K562 (cell line): ENCODE measurements at regions not wholly inside any gene's neighbourhood (a gene's known extent, or its start where the extent isn't known, plus 50 kb on each side); places are given as distances from the start of the nearest gene placed in this dataset.

Experiments
- CHCHD3 ChIP-seq: fragments of 250-450 bp; sonication (Bioruptor Pico); IDR thresholded peaks from 2 replicates; pipeline ENCODE4 v2.1.2; 2022; ENCODE audit warnings: mild to moderate bottlenecking
- DPF2 ChIP-seq: fragments of 450-650 bp; IDR thresholded peaks from 2 replicates; pipeline ENCODE4 v1.6.1; 2016
- HDAC6 ChIP-seq: IDR thresholded peaks from 2 replicates; pipeline ENCODE4 v1.6.1; 2012; ENCODE audit warnings: low read depth, mild to moderate bottlenecking, control low read depth, inconsistent platforms, low read length, moderate library complexity
- HMG20B ChIP-seq: fragments of 250-450 bp; sonication (Bioruptor Pico); IDR thresholded peaks from 2 replicates; pipeline ENCODE4 v1.5.0; 2021; ENCODE audit warnings: mild to moderate bottlenecking
- RREB1 ChIP-seq: fragments of 250-450 bp; sonication (Bioruptor Pico); IDR thresholded peaks from 2 replicates; pipeline ENCODE4 v1.4.0; 2020
- SREBF2 ChIP-seq: sonication (generic); formaldehyde crosslinking; IDR thresholded peaks from 2 replicates; pipeline ENCODE4 v1.4.0; 2020; ENCODE audit warnings: mild to moderate bottlenecking, missing genetic modification reagents
- TBL1XR1 ChIP-seq, 2 experiments: IDR thresholded peaks; 2 replicates each; pipeline ENCODE4 v1.6.1; 2012; ENCODE audit warnings: improper control_type of control experiment in 2 of 2, low read length in 2 of 2, mild to moderate bottlenecking in 1 of 2
- THRAP3 ChIP-seq: fragments of 450-650 bp; IDR thresholded peaks from 2 replicates; pipeline ENCODE4 v1.6.1; 2016; ENCODE audit warnings: mild to moderate bottlenecking, inconsistent platforms, borderline replicate concordance
- TRIM24 ChIP-seq, 2 experiments: fragments of 450-650 bp; IDR thresholded peaks; 2 replicates each; pipeline ENCODE4 v1.6.1; 2016
- ZNF232 ChIP-seq: sonication (generic); formaldehyde crosslinking; IDR thresholded peaks from 2 replicates; pipeline ENCODE4 v1.8.0; 2022; ENCODE audit warnings: mild to moderate bottlenecking, missing genetic modification reagents
- TF ChIP-seq, protein P1 (sequence below): fragments of 250-450 bp; sonication (Bioruptor Pico); IDR thresholded peaks from 2 replicates; pipeline ENCODE4 v1.8.0; 2022; ENCODE audit warnings: moderate library complexity, mild to moderate bottlenecking, inconsistent platforms

DNA sequence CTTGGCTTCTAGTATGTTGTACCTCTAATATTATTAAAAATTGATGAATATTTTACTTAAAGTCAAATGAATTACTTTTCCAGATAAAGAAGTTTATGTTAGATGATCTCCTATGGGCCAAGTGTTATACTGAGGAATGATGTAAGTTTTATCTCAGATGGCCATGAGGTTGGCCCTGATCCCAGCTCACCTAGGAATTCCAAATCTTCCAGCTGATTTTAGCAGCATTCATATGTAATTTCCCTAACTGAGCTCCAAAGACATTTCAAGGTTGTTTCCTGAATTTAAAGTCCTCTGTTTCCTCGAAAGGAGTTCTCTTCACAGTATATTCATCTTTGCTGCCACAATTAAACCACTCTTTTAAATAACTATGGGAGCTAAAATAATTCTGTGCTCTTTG, 1670.4 kb upstream of the SPRY2 start (continued):
- TF ChIP-seq CHCHD3 (CRISPR knock-in tag) (no peak), TRIM24 (IDR thresholded peaks at IDR 0.05) (no peak), HDAC6 (no peak), HMG20B (CRISPR knock-in tag) (no peak), ZNF232 (CRISPR knock-in tag) (no peak), TBL1XR1 (IDR thresholded peaks at IDR 0.05; ENCODE audit: low read length in 2 of 2) (no peak), RREB1 (CRISPR knock-in tag) (no peak), SREBF2 (CRISPR knock-in tag) (no peak), DPF2 (no peak), THRAP3 (no peak)
- TF ChIP-seq, protein P1, sequence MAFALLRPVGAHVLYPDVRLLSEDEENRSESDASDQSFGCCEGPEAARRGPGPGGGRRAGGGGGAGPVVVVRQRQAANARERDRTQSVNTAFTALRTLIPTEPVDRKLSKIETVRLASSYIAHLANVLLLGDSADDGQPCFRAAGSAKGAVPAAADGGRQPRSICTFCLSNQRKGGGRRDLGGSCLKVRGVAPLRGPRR = no peak
